Stimulated activated CD4-positive, alpha-beta T cell treated with anti-CD3 and anti-CD28 coated beads, Interleukin-15, amount 100 ng/mL, for 48 hours (primary cell): ENCODE measurements at regions not wholly inside any gene's neighbourhood (a gene's known extent, or its start where the extent isn't known, plus 50 kb on each side); places are given as distances from the start of the nearest gene placed in this dataset.
"Not testable (repeated sequence)": the region's sequence is repeated elsewhere in the genome, so short reads cannot be mapped to it uniquely, and the experiment has no call there.

Experiments
- DNase-seq, 2 donors: peaks; one replicate each; pipeline ENCODE4 v3.0.0-alpha.2; 2020; ENCODE audit warnings: low read depth in 2 of 2

- DNase-seq, result no peak
Observed at GRCh38 chr11:57871231-57871630, 109.6 kb downstream of the CTNND1 start.

- no peak for DNase-seq
Observed at GRCh38 chr11:57873196-57873911, 111.8 kb downstream of the CTNND1 start.

GRCh38 chr11:57874981-57875380, 113.4 kb downstream of the CTNND1 start:
- DNase-seq, result no peak

- DNase-seq, result no peak
Observed at GRCh38 chr11:57881647-57882046, 120.0 kb downstream of the CTNND1 start.

- DNase-seq, result no peak
Observed at GRCh38 chr11:57883630-57884029, 122.0 kb downstream of the CTNND1 start.

GRCh38 chr11:57885298-57886050, 123.9 kb downstream of the CTNND1 start:
- DNase-seq, result no peak

GRCh38 chr11:57888386-57888785, 126.8 kb downstream of the CTNND1 start:
- DNase-seq, result no peak

GRCh38 chr11:57890521-57890920, 128.9 kb downstream of the CTNND1 start:
- DNase-seq, result no peak

GRCh38 chr11:57893200-57893599, 130.5 kb upstream of the OR9Q1 start:
- DNase-seq, result not testable (repeated sequence)

- DNase-seq, result no peak
Observed at GRCh38 chr11:57896361-57897145, 127.1 kb upstream of the OR9Q1 start.

GRCh38 chr11:57899378-57899777, 124.3 kb upstream of the OR9Q1 start:
- no peak for DNase-seq

GRCh38 chr11:57900320-57900719, 123.4 kb upstream of the OR9Q1 start:
- DNase-seq, result no peak

GRCh38 chr11:57901278-57901677, 122.4 kb upstream of the OR9Q1 start:
- no peak for DNase-seq

GRCh38 chr11:57901756-57902155, 121.9 kb upstream of the OR9Q1 start:
- no peak for DNase-seq

- no peak for DNase-seq
Observed at GRCh38 chr11:57903011-57903410, 120.7 kb upstream of the OR9Q1 start.

GRCh38 chr11:57903441-57904123, 120.1 kb upstream of the OR9Q1 start:
- peak; percentile 8 for DNase-seq

GRCh38 chr11:57904376-57904775, 119.3 kb upstream of the OR9Q1 start:
- DNase-seq, result no peak

GRCh38 chr11:57905439-57905838, 118.2 kb upstream of the OR9Q1 start:
- no peak for DNase-seq

GRCh38 chr11:57908399-57908798, 115.3 kb upstream of the OR9Q1 start:
- not testable (repeated sequence) for DNase-seq

- not testable (repeated sequence) for DNase-seq
Observed at GRCh38 chr11:57911522-57911921, 112.2 kb upstream of the OR9Q1 start.

GRCh38 chr11:57913715-57914704, 109.7 kb upstream of the OR9Q1 start:
- no peak for DNase-seq
